Neural progenitor cell (in vitro differentiated cells): ENCODE measurements at regions not wholly inside any gene's neighbourhood (a gene's known extent, or its start where the extent isn't known, plus 50 kb on each side); places are given as distances from the start of the nearest gene placed in this dataset.

Source experiments
- DNase-seq: peaks from one replicate; pipeline ENCODE4 v3.0.0-alpha.2; 2016; ENCODE audit warnings: low spot score
- H2AFZ ChIP-seq: fragments of 200-600 bp; sonication (generic); replicated peaks from 2 replicates; pipeline ENCODE4 v1.6.1; 2016; ENCODE audit warnings: antibody characterized with exemption
- H3F3A ChIP-seq: fragments of 200-600 bp; sonication (generic); 2 replicates; pipeline ENCODE4 v1.6.1; 2016; ENCODE audit warnings: antibody characterized with exemption, low read depth
- H3K27ac ChIP-seq: fragments of 200-600 bp; sonication (generic); 2 replicates; pipeline ENCODE4 v1.5.1; 2016; ENCODE audit warnings: mild to moderate bottlenecking
- H3K27me3 ChIP-seq: fragments of 200-600 bp; sonication (generic); 2 replicates; pipeline ENCODE4 v1.6.1; 2016; ENCODE audit warnings: mild to moderate bottlenecking, moderate library complexity
- H3K36me3 ChIP-seq: fragments of 200-600 bp; sonication (generic); 2 replicates; pipeline ENCODE4 v1.5.1; 2016
- H3K4me1 ChIP-seq: fragments of 200-600 bp; sonication (generic); 2 replicates; pipeline ENCODE4 v1.6.1; 2016; ENCODE audit warnings: mixed run types
- H3K4me2 ChIP-seq: fragments of 200-600 bp; sonication (generic); 2 replicates; pipeline ENCODE4 v1.6.1; 2016
- H3K4me3 ChIP-seq: fragments of 200-600 bp; sonication (generic); 2 replicates; pipeline ENCODE4 v1.5.1; 2016
- H3K79me2 ChIP-seq: fragments of 200-600 bp; sonication (generic); 2 replicates; pipeline ENCODE4 v1.6.1; 2016; ENCODE audit warnings: low read depth
- H3K9ac ChIP-seq: fragments of 200-600 bp; sonication (generic); 2 replicates; pipeline ENCODE4 v1.6.1; 2016
- H3K9me3 ChIP-seq: fragments of 200-600 bp; sonication (generic); 2 replicates; pipeline ENCODE4 v1.5.1; 2016; ENCODE audit warnings: low read depth
- H4K20me1 ChIP-seq: fragments of 200-600 bp; sonication (generic); 2 replicates; pipeline ENCODE4 v1.6.1; 2016; ENCODE audit warnings: low read depth
- H3K27ac Mint-ChIP-seq: 3 replicates; pipeline ENCODE4 v1.8.0; 2021; ENCODE audit warnings: mixed read lengths
- H3K27me3 Mint-ChIP-seq: 2 replicates; pipeline ENCODE4 v1.8.0; 2022; ENCODE audit warnings: low read depth, mild to moderate bottlenecking, inconsistent platforms, moderate library complexity, mixed read lengths; ENCODE audit not compliant: insufficient read depth
- H3K36me3 Mint-ChIP-seq: 3 replicates; pipeline ENCODE4 v1.8.0; 2021; ENCODE audit warnings: mixed read lengths
- H3K4me1 Mint-ChIP-seq: 3 replicates; pipeline ENCODE4 v1.8.0; 2021; ENCODE audit warnings: mixed read lengths
- H3K4me3 Mint-ChIP-seq: 3 replicates; pipeline ENCODE4 v1.8.0; 2021; ENCODE audit warnings: mild to moderate bottlenecking, moderate library complexity, mixed read lengths
- H3K9me3 Mint-ChIP-seq: 3 replicates; pipeline ENCODE4 v1.8.0; 2020; ENCODE audit warnings: mixed read lengths
- EZH2 ChIP-seq: fragments of 200-600 bp; sonication (generic); IDR thresholded peaks from 2 replicates; pipeline ENCODE4 v1.6.1; 2017; ENCODE audit warnings: antibody characterized with exemption, mild to moderate bottlenecking, moderate library complexity
- EZH2phosphoT487 ChIP-seq: fragments of 200-600 bp; sonication (generic); IDR thresholded peaks from 2 replicates; pipeline ENCODE4 v1.6.1; 2017; ENCODE audit warnings: antibody characterized with exemption
- TF ChIP-seq, protein P1 (sequence below): fragments of 200-600 bp; sonication (generic); IDR thresholded peaks from 2 replicates; pipeline ENCODE4 v1.5.1; 2017; ENCODE audit warnings: antibody characterized with exemption, mild to moderate bottlenecking

DNA sequence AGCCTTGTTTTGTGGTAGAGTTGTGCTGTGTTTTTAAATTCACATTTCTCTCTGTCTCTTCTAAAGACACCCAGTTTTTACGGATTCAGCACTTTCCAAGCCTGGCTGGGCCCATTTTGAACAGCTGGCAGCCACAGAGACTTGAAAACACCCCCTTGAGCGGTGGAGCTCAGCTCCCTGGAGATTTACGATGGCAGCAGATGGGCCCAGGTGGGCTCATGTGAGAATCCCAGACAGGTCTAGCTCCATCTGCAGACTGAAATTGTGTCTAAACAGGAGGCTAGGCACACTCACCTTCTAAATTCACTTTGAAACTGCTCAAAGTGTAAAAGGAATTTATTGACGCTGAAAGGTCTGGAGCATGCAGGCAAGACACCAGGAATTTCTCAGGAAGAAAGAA lies 232.0 kb upstream of the HES1 start:
- H3K9ac ChIP-seq = no peak overlapping the region
- H3K4me1 Mint-ChIP-seq = peaks cover 43% of the 10 kb centered on the region
- no peaks in the 10 kb centered on the region for H3K27me3 ChIP-seq
- H3K79me2 ChIP-seq = no peaks in the 10 kb centered on the region
- no peak overlapping the region for H3K4me3 ChIP-seq
- H3K36me3 ChIP-seq = no peaks in the 10 kb centered on the region
- no peak overlapping the region for H3K27ac ChIP-seq
- TF ChIP-seq, protein P1, sequence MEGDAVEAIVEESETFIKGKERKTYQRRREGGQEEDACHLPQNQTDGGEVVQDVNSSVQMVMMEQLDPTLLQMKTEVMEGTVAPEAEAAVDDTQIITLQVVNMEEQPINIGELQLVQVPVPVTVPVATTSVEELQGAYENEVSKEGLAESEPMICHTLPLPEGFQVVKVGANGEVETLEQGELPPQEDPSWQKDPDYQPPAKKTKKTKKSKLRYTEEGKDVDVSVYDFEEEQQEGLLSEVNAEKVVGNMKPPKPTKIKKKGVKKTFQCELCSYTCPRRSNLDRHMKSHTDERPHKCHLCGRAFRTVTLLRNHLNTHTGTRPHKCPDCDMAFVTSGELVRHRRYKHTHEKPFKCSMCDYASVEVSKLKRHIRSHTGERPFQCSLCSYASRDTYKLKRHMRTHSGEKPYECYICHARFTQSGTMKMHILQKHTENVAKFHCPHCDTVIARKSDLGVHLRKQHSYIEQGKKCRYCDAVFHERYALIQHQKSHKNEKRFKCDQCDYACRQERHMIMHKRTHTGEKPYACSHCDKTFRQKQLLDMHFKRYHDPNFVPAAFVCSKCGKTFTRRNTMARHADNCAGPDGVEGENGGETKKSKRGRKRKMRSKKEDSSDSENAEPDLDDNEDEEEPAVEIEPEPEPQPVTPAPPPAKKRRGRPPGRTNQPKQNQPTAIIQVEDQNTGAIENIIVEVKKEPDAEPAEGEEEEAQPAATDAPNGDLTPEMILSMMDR = no peak
- TF ChIP-seq EZH2 = no peak
- TF ChIP-seq EZH2phosphoT487 = no peak
- H2AFZ ChIP-seq = no peak overlapping the region
- H3K9me3 Mint-ChIP-seq = peaks cover 37% of the 10 kb centered on the region
- no peaks in the 10 kb centered on the region for H3K36me3 Mint-ChIP-seq
- peaks cover 66% of the 10 kb centered on the region for H3K27me3 Mint-ChIP-seq
- peaks cover 31% of the 10 kb centered on the region for H3F3A ChIP-seq
- no peak overlapping the region for H3K27ac Mint-ChIP-seq
- DNase-seq = no peak
- peak overlapping the region; percentile 17 for H3K4me3 Mint-ChIP-seq
- H3K4me2 ChIP-seq = peak overlapping the region; percentile 74
- peaks cover 41% of the 10 kb centered on the region for H3K4me1 ChIP-seq
- H3K9me3 ChIP-seq = peaks cover 4% of the 10 kb centered on the region
- no peaks in the 10 kb centered on the region for H4K20me1 ChIP-seq

DNA sequence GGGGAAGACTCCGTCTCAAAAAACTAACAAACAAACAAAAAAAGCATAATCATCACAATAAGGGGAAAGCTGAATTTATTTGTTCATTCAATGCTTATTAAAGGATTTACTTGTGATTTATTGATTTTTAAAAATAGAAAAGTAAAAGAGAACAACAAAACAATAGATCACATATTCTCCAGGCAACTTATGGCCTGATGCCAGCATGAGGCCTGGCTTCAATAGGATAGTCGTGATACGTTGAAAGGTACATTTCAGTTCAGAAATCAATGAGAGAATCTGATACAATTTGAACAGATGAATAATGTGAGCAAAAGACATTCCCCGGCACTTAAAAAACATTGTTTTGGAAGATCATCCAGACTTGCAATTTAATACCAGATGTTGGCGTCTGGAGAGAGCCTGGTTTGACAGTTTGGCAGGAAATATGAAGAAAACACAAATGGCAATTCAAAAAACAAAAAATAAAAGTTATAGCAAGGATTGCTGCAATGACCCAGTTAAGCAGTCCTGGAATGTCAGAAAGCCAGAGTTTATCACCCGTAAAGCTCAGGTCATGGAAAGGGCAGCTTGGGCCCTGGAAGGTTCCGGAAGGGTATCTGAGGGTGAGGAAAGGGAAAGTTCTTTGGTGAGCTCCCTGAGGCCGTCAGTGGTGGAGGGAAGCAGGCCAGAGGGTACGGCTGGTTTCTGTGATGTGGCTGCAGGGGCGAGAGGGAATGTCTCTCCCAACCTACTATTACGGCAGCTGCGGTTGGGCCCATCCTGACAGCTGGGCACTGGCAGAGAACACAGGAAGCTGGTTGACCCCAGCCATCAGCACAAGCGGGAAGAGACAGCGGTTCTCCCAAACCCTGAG lies 230.2 kb upstream of the HES1 start:
- DNase-seq = no peak
- Histone ChIP-seq H2AFZ (no peak overlapping the region), H3K27ac (no peak overlapping the region), H3K9ac (no peak overlapping the region), H3K4me1 (peaks cover 37% of the 10 kb centered on the region), H3K9me3 (no peaks in the 10 kb centered on the region), H3K27me3 (no peaks in the 10 kb centered on the region), H3K79me2 (no peaks in the 10 kb centered on the region), H4K20me1 (no peaks in the 10 kb centered on the region), H3F3A (peaks cover 38% of the 10 kb centered on the region), H3K4me3 (no peak overlapping the region), H3K4me2 (no peak overlapping the region), H3K36me3 (no peaks in the 10 kb centered on the region)
- Mint-ChIP-seq H3K27me3 (peaks cover 66% of the 10 kb centered on the region), H3K4me3 (peak overlapping the region; percentile 1), H3K27ac (no peak overlapping the region), H3K4me1 (peaks cover 38% of the 10 kb centered on the region), H3K9me3 (peaks cover 30% of the 10 kb centered on the region), H3K36me3 (no peaks in the 10 kb centered on the region)
- TF ChIP-seq, protein P1 = no peak
- TF ChIP-seq EZH2 = no peak
- TF ChIP-seq EZH2phosphoT487 = no peak

DNA sequence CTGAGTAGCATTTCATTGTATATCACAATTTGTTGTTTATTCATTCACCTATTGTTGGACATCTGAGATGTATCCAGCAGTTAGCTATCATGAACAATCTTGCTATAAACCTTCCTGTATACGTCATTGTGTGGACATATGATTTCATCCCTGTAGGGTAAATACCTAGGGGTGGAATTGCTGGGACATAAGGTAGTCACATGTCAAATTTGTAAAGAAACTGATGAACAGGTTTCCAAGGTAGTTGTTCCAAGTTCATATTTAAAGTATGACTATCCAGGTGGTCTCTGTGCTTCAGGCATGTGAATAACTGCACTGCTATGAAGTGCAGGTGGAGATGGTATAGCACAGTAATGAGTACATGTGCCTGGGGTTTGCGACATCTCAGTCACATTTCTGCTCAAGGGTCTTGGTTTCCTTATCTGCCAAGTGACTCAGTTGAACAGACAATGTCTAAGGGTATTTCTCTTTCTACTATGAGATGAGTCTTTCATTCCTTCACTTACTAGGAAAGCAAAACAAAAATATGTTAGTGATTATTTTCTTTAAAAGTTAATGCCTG lies 229.0 kb upstream of the HES1 start:
- H3K27ac ChIP-seq = no peak overlapping the region
- no peak overlapping the region for H3K4me3 ChIP-seq
- Mint-ChIP-seq H3K4me1 (peaks cover 39% of the 10 kb centered on the region), H3K4me3 (no peak overlapping the region), H3K36me3 (no peaks in the 10 kb centered on the region), H3K9me3 (peaks cover 25% of the 10 kb centered on the region), H3K27me3 (peaks cover 59% of the 10 kb centered on the region), H3K27ac (no peak overlapping the region)
- no peaks in the 10 kb centered on the region for H4K20me1 ChIP-seq
- H2AFZ ChIP-seq = no peak overlapping the region
- no peaks in the 10 kb centered on the region for H3K79me2 ChIP-seq
- H3K4me1 ChIP-seq = peaks cover 43% of the 10 kb centered on the region
- H3K4me2 ChIP-seq = no peak overlapping the region
- H3F3A ChIP-seq = peaks cover 40% of the 10 kb centered on the region
- no peak for DNase-seq
- no peaks in the 10 kb centered on the region for H3K27me3 ChIP-seq
- H3K9me3 ChIP-seq = no peaks in the 10 kb centered on the region
- H3K36me3 ChIP-seq = no peaks in the 10 kb centered on the region
- TF ChIP-seq EZH2phosphoT487 (no peak), EZH2 (no peak)
- TF ChIP-seq, protein P1 = no peak
- H3K9ac ChIP-seq = no peak overlapping the region
